ENCODE measurements at regions not wholly inside any gene's neighbourhood (a gene's known extent, or its start where the extent isn't known, plus 50 kb on each side); places are given as distances from the start of the nearest gene placed in this dataset.

DNA sequence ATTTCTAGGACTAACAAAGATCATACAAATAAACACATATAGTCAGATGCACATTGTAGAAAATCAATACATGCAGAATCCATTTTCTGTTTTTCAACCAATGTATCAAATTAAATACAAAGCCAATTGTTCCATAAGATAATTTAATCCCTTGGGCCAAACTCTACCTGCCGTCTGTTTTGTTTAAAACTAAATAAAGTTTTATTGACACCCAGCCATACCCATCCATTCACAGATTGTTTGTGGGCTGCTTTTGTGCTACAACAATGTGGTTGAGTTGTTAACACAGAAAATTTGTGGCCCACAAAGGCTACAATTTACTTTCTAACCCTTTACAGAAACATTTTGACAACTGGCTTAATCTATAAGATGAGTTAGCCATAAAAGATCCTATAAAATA, 484.0 kb upstream of the ID2 start:
- DNase-seq, result no peak

DNA sequence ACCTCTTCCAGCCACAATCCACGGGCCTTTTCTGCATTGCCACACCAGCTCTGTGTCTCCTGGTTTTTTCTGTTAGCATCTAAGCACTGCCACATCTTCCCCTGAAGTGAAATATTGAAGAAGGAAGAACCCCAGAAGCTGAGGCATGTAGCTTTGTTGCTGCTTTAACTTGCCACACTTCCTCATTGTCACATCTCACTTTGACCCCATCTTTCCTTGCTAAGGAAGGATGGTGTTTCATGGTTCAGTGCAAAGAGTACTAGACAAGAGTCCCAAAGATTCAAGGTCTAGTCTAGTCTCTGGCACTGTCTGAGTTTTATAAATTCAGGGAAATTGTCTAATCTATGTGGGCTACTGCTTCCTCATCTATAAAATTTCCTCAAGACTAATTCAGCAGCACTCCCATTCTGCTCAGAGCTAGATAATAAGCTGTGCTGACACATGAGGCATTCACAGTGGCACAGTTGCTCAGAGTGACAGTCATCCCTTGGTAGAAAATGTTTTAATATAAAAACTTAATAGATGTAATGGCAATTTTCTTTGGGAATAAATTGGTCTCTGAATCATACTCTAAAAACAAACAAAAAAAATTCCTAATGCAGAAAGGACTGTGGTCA, 483.0 kb upstream of the ID2 start:
- DNase-seq, result no peak

DNA sequence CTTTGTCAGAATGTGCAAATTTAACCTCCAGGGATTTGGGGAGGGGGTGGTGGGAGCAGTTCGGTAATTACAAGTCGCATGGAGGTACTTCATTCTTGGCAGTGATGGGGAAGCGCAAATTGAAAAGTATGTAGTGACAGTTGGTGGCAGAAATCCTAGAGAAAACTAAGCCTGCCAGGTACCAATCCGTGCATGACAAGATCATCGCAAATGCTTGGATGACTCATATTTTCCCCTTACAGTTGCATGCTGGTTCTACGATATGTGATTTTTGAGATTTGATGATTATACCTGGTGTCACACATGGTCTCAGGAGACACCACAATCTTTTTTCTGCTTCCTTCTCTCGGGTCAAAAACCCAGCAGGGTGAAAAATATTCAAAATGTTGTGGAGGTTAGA, 479.7 kb upstream of the ID2 start:
- no peak for DNase-seq

DNA sequence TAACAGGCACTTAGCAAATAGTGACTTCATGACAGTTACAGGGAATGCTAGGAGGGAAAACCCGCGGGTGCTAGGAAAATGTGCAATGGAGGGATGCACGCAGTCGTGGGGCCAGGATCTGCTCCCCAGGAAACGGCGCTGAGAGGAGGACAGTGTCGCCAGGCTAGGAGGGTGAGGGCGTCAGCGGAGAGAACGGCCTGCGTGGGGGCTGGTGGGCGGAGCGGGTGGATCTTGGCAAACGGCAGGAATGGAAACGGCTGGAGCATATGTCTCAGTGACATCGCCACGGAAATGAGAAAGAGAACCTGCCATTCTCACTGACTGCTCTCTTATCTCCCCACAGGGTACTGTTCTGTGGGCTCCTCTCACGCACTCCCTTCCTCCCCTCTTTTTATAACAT, 478.5 kb upstream of the ID2 start:
- DNase-seq, result no peak

DNA sequence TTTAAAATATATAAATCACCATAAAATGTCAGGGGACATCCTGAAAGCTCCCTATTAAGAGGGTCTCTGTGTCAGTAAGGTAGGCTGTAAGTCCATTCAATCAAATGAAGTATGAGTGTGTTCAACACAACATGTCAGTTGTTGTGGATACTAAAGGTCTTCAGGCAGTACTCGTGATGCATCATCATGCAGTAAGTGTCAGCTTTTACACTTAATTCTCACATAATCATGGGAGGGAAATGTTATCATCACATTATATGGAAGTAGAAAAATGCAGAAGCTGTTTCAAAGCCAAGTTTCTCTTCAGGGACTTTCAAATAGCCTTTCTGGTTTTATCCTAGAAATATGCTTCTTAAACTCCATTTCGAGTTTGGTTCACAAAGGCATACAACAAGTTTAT, 477.1 kb upstream of the ID2 start:
- no peak for DNase-seq

DNA sequence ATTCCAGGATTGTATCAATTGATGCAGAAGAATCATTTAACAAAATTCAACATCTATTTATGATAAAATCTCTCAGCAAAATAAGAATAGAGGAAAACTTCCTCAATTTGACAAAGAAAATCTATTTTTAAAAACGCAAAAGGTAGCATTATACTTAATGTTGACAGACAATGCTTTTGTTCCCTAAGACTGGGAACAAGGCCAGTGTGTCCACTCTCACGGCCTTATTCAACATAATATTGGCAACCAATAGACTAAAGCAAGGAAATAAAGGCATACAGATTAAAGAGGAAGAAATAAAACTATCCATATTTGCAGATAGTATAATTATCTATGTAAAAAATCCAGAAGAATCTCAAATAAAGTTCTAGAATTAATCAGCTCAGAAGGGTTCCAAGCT, 472.4 kb upstream of the ID2 start:
- no peak for DNase-seq

DNA sequence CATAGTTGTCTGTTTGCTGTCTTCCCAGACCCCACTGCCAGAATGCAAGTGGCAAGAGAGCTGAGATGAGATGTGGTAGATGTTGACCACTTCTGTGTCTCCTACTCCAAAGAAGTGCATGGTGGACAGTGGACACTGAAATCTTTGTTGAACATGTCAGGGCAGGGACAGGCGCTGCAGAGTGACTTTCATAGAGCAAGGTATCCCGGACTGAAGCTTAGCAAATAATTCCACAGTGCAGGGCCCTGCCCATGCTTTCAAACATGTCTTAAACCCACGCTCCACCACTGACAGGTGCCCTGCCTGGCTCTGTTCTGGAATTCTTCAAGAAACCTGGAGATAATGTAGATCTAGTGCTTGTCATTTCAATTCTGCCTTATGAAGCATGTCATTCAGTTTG, 470.5 kb upstream of the ID2 start:
- no peak for DNase-seq

DNA sequence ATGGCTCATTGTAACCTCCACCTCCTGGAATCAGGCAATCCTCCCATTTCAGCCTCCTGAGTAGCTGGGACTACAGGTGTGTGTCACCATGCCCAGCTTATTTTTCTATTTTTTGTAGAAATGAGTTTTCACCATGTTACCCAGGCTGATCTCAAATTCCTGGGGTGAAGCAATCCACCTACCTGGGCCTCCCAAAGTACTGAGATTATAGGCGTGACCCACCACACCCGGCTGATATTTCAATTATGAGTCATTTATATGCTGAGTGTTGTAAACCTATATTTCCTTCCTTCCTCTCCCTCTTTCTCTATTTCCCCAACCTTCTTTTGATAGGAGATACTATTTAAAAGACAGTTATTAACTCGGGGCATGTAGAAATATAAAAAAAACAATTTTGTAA, 469.6 kb upstream of the ID2 start:
- no peak for DNase-seq

DNA sequence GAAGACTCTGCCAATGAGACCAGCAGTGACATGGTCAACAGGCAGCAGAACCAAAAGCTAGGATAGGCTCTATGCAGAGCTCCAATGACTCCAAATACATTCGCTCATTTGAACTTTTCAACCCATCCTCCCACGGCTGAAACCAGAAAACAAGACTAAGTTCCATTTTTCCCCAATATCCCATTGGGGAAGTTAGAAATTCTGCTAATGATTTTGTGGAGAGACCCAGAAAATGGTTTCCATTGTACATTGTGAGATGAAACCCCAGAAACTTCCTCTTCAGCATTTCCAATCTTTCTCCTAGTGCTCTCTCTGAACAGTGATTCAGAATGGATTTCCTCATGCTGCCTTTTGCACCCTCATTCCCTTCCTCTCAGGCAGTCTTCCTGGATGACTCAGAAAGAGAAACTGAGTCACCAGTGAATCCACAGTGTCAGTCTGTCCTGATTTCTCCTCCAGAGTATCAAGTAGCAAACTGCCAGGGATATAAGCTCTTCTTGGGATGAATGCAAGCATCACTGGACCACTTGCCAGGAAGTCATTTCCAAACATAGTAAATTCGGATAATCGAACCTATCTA, 467.7 kb upstream of the ID2 start:
- DNase-seq, result no peak

DNA sequence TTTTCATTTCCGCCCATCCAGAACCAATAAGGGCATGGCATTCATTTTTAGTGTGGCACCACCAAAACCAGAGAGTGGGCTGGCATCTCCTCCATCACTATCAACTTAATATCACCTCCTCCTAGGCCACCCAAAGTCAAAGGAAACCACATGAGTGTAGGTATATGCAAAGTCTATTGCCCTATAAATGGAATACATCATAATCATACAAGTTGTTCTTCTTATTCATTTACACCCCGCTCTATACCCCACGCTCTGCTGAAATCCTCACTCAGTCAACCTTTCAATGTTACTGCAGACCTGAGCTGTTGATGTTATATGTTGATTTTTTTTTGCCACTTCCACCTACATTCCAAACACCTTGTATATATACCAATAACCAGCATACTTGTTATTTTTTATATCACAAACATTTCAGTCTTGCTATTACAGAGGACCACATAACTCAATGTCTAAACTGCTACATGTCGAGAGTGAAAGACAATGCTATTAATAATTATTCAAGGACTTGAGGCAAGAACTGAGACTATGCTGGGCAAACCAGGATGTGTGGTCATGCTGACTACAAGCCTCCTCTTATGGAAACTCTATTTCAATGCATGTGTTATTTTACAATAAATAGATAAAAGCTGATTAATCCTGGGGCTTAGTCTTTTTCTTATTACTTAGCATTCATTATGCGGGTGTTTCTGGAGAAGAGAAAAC, 466.5 kb upstream of the ID2 start:
- no peak for DNase-seq

DNA sequence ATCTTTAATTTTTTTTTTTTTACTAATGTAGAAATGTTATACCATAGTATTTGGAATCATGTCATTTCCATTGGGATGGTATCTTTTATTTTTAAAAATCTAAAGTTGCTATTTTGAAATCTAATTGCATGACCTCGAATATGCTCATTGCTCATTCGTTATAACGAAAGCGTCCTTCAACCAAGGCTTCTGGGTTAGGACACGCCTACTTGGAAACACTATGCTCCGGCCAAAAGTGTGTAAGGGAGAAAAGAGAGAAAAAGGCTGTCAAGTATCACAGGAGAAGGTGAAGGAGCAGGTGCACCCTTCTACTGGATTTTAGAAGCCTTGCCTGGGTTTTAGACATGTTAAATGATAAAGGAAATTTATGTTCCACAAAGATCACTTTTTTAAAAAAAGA, 465.9 kb upstream of the ID2 start:
- DNase-seq, result no peak

DNA sequence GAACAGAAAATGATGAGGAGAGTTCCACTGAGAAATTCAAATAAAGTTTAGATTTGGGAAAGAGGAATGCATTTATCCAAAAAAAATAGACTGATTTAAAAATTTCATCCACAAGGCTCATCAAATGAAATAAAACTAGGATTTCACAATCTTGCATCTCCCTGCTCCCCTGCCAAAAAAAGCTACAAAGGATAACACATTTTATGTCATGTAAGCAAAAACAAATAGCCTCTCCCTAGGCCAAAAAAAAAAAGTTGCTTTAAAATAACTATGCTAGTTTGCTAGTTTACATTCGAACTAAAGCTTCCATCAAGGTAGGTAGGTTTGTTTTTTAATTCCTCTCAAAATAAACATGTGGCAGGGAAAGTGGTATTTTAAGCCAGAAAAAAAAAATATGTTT, 465.5 kb upstream of the ID2 start:
- DNase-seq, result no peak

DNA sequence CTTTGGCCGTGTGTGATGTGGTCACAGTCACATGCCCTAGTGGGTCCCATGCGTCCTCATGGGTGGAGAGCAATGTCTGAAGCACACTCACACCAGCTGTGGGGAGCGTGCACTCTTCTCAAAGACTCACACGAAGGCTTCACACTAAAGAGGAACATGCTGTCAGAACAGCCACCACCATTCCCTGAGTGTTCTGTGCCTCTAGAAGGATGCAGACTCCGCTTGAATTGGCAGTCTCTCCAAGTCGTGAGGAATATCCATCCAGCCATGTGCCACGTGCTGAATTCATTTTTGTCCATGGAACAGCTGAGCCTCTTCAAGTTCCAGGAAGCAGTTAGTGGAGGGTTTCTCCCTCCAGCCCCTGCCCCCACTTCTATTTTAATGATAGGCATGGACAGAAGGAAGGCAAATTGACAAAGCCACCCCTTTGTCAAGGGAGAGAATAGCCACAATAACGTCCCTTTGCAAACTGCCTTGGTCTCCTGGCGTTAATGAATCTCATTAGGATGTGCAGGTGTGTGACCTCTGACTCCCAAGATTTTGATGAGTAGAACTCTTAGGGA, 464.3 kb upstream of the ID2 start:
- peak; percentile 10 for DNase-seq

DNA sequence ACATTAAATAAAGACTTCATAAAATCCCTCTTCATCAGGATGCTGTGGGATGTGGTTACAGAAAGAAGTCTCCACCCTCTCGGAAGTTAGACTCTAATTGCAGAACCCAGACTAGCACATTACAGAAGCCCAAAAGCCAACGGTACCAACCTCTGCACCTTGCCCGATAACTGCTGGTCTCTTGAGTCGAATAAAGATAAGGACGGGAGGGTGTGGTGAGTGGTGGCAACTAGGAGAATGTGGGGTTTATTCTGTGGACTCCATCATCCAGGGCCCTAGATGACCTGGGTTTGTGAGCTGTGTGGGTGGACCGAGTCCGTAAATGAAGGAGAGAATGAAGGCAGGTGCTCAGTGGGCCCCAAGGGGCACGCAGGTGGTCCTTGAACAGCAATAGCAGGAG, 462.8 kb upstream of the ID2 start:
- no peak for DNase-seq

DNA sequence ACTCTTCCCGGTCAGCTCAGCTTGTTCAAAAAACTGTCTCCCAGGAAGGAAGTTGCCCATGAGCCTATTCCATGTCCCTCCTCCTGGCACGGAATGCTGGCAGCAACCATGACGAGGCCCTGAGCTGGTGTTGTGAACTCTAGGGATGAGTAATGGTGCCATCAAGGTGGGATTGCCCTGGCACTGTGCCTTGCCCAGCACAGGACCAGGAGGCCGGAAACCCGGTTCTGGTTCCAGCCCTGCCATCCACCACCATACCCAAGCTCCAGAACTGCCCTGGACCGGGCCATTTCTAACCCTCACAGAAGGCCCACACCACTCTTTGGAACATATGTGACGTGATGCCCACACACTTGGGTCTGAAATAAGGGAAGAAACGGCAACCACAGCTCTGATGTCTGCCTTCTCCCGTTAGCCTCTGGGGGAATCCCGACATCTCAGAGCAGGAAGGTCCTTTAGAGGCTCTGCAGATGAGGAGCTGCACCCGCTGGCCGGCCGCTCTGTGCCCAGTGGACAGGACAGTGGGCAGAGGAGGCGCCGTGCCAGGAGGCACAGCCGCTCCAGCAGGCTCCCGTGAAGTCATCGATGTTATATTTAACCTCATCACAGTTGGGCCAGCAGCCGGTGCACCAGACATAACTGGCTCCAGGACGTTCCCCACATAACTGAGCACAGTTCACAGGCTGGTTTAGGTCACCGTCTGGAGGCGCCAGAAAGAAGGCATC, 462.1 kb upstream of the ID2 start:
- DNase-seq, result no peak

DNA sequence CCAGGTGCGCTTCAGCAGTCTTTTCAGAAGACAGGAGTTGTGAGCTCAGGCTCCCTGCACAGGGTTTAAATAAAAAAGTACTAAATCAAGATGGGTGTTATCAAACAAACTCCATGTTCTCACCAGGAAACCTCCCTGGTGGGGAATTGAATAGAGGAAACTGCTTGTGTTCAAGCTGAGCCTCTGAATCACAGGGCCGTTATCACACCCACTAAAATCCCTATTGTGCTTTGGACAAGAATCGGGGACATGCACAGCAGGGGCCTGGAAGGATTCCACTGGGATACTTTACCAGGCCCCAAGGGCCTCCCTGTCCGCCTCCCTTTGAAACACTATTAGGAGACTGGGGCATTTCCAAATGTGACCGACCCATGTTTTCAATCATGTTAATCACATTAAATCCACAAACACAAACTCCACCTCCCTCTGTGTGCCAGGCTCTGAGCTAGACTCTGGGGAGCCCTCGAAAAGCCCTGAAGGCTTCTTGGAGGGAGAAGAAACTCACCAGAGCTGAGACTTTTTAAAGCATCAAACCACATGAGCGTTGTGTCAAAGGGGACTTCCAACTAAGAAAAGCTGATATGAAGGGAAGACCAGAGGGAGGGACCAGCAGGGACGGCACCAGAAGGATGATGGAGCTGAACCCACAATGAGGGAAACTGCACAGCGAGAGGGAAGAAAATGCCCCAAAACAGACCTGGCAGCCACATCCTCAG, 458.7 kb upstream of the ID2 start:
- no peak for DNase-seq

DNA sequence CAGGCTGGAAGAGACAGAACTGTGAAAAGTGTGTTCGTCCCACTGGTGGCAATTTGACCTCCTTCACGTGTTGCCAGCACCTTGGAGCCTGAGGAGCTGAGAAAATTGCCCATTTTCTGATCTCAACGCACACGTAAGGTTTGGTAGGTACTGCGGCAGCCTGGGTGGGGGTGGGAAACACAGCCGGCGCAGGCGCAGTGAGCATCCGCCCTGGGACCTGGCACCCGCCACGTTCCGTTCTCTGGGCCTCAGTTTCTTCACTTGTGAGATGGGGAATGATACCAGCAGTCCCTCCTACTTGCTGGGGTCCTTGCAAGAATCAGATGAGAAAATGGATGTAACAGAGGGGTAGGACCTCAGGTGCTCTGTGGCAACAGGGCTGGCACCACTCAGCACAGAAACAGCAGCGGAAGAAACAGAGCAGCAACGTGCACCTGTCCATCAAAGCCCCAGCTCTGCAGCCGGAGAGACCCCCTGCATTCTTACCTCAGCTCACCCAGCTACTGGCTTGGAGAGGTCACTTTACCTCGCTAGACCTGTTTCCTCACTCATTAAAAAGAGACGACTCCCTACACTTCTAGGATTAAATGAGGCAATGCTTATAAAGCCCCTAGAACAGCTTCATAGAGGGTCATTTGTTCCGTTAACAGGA, 458.0 kb upstream of the ID2 start:
- no peak for DNase-seq

DNA sequence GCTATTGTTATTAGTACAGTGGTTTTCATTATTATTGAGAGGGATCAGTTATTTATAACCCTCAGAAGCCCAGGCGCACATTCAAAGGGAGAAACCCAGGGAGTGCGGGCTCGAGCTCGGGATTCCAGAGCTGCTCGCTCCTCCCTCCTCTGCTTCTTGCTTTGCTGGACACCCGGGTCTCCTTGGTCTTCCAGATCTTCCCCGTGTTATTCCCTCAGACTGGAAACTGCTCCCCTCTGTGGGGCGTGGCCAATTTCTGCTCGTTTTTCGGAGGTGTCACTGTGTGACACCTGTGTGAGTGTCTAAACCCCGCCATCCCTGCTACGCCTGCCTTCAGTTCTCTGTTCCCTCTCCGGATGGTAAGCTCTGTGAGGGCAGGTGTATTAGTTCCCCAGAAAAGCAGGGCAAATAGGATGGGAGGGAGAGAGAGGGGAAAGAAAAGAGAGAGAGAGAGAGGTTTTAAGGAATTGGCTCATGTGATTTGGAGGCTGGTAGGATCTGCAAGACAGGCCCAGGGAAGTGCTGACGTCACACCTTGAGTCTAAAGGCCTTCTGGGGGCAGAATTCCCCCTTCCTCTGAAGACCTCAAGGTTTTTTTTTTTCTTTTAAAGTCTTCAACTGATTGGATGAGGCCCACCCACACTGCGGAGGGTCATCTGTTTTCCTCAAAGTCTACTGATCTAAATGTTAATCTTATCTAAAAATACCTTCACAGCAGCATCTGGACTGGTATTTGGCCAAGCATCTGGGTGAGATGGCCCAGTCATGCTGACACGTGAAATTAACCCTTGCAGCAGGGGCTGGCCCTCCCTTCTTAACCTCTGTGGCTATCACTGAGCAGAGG, 457.3 kb upstream of the ID2 start:
- no peak for DNase-seq

DNA sequence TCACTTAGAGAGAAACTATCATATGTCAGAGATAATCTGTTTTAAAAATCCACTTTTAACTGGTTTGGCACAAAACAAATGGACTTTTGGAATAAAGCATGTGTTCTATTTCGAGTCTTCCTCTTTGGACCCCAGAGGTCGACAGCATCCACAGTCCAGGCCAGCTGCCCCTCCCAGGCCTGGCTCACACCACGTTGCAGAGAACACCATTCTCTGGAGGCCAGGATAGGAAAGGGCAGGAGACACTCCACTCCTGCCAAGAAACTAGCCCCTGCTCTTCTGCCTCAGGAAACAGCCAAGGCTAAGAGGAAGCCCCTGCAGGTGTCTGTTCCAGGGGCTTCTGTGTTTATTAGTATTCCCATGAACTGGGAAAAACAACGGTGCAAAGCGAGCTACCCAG, 456.6 kb upstream of the ID2 start:
- DNase-seq, result no peak

DNA sequence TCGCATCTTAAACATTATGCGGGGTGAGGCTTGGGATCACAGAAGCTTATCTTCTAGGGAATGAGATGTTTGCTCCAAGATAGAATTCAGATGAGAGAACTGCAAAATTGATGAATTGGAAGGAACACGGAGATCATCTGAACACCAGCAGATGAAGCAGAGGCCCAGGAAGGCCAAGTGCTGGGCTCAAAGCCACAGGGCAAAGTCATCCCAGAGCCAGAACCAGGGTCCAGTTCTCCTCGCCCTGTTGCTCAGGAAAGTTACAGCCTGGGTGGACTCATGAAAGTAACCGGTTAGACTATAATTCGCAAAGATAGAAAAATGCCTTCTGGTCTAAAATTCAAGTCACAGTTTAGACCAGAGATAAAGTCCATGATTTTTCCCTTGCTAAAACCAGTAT, 456.1 kb upstream of the ID2 start:
- no peak for DNase-seq

DNA sequence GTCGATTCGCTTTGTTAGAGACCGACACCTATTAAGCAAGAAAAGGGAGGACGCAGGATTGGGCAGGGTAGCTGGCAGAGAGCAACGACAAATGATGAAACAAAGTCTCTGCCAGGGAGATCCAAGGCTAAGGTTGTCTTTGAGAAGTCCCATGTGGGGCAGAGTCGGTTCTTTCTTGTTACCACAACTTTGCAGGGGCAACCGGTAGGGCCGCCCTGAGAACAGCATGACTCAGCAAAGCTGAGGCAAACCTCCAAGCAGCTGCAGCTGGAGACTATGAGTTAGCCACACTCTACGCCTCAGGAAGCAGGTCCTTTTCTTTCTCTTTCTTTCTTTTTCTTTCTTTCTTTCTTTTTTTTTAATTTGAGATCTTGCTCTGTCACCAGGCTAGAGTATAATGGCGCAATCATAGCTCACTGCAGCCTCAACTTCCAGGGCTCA, 452.3 kb upstream of the ID2 start:
- no peak for DNase-seq

DNA sequence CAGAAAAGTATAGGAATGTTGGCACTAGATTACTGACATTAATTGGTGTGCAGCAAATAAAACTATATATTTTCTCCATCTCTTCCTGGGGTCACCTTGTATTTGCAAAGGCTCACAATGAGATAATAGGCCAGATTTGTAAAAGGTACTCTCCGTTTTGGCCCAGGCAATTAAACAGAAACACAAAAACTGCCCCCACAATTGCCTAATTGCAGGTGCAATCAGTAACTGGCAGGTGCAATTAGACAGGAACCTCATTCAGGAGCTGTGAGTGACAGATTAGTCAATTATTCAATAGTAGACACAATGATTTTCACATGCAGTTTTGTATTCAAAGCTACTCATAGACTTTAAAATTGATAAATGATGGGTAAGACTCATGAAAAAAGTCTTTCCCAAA, 451.4 kb upstream of the ID2 start:
- DNase-seq, result no peak

All from NCI-H2227 treated with DMSO at 0.1 percent for 48 hours (cell line).